ENCODE measurements at regions not wholly inside any gene's neighbourhood (a gene's known extent, or its start where the extent isn't known, plus 50 kb on each side); places are given as distances from the start of the nearest gene placed in this dataset.

DNA sequence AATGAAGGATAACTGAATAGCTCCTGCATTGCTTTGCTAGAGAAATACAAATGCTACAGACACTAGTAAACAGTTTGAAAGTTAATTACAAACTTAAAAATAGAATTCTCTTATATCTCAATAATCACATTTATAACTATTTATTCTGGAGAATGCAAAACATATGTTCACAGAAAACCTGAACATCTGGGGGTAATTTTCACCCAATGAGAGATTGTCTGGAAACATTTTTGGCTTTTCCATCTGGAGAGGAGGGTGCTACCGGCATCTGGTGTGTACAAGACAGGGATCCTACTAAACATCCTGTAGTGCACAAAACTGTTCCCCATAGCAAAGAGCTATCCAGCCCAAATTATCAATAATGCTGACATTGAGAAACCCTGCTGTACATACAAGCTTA, 378.4 kb upstream of the CHORDC1 start:
- TF ChIP-seq CTCF (conservative IDR thresholded peaks at IDR 0.05 in 1 of 2, IDR thresholded peaks at IDR 0.05 in 1 of 2; ENCODE audit: extremely low read depth in 1 of 2, insufficient read depth in 1 of 2, low read depth in 1 of 2, low read length in 2 of 2) (no peak), EZH2 (IDR thresholded peaks at IDR 0.05; ENCODE audit: borderline replicate concordance, low read length) (no peak)
